ENCODE measurements at regions not wholly inside any gene's neighbourhood (a gene's known extent, or its start where the extent isn't known, plus 50 kb on each side); places are given as distances from the start of the nearest gene placed in this dataset.

GRCh38 chr21:33155422-33155821 is 74.3 kb upstream of the IFNAR2 start:
- in situ Hi-C loops (cut with MboI; ENCODE audit: low pct_ligation_motif_present in 1 of 4, low pct_unique_long_range_greater_than_20kb in 1 of 4, low sequenced_read_pairs in 3 of 4) = no loop called here
- TF ChIP-seq POLR2A (IDR thresholded peaks at IDR 0.05) (no peak), CTCF (IDR thresholded peaks at IDR 0.05) (no peak), EP300 (IDR thresholded peaks at IDR 0.05; ENCODE audit: low read depth) (no peak), POLR2AphosphoS5 (IDR thresholded peaks at IDR 0.05) (no peak)
- H3K4me1 ChIP-seq = no peaks in the 10 kb centered on the region
- intact Hi-C loops (cut with DNase I; ENCODE audit: low total_unique reads) = no loop called here
- no peak overlapping the region for H3K4me3 ChIP-seq
- DNase-seq = no peak
- peaks cover 39% of the 10 kb centered on the region for H3K27me3 ChIP-seq
- H3K9me3 ChIP-seq = peaks cover 0 to 9% of the 10 kb centered on the region in 2 donors
- no peaks in the 10 kb centered on the region for H3K36me3 ChIP-seq
- H3K27ac ChIP-seq = no peak overlapping the region
- WGBS, 2 donors (ENCODE audit: low coverage in 1 of 2) = 31 to 46% methylated on average over 6 of the region's 6 CpGs

GRCh38 chr21:33157303-33157702 is 72.4 kb upstream of the IFNAR2 start:
- H3K36me3 ChIP-seq = no peaks in the 10 kb centered on the region
- 11 to 21% methylated on average over 3 of the region's 3 CpGs for WGBS, 2 donors (ENCODE audit: low coverage in 1 of 2)
- H3K27me3 ChIP-seq = peaks cover 33% of the 10 kb centered on the region
- DNase-seq = no peak
- peaks cover 0 to 9% of the 10 kb centered on the region in 2 donors for H3K9me3 ChIP-seq
- intact Hi-C loops (cut with DNase I; ENCODE audit: low total_unique reads) (no loop called here), in situ Hi-C loops (cut with MboI; ENCODE audit: low pct_ligation_motif_present in 1 of 4, low pct_unique_long_range_greater_than_20kb in 1 of 4, low sequenced_read_pairs in 3 of 4) (no loop called here)
- H3K27ac ChIP-seq = no peak overlapping the region
- no peak for TF ChIP-seq EP300 (IDR thresholded peaks at IDR 0.05; ENCODE audit: low read depth)
- no peak for TF ChIP-seq POLR2A (IDR thresholded peaks at IDR 0.05)
- TF ChIP-seq POLR2AphosphoS5 (IDR thresholded peaks at IDR 0.05) = no peak
- TF ChIP-seq CTCF (IDR thresholded peaks at IDR 0.05) = no peak
- H3K4me3 ChIP-seq = no peak overlapping the region
- H3K4me1 ChIP-seq = no peaks in the 10 kb centered on the region

GRCh38 chr21:33158654-33159053 is 71.1 kb upstream of the IFNAR2 start:
- no peak for TF ChIP-seq POLR2AphosphoS5 (IDR thresholded peaks at IDR 0.05)
- TF ChIP-seq CTCF (IDR thresholded peaks at IDR 0.05) = no peak
- TF ChIP-seq EP300 (IDR thresholded peaks at IDR 0.05; ENCODE audit: low read depth) = no peak
- TF ChIP-seq POLR2A (IDR thresholded peaks at IDR 0.05) = no peak
- 55% methylated on average over 1 of the region's 1 CpG; no CpG with 5 or more reads in 1 of the 2 donors for WGBS, 2 donors (ENCODE audit: low coverage in 1 of 2)
- in situ Hi-C loops (cut with MboI; ENCODE audit: low pct_ligation_motif_present in 1 of 4, low pct_unique_long_range_greater_than_20kb in 1 of 4, low sequenced_read_pairs in 3 of 4) = no loop called here
- intact Hi-C loops (cut with DNase I; ENCODE audit: low total_unique reads) = no loop called here
- Histone ChIP-seq H3K36me3 (no peaks in the 10 kb centered on the region), H3K4me1 (no peaks in the 10 kb centered on the region), H3K27me3 (peaks cover 27% of the 10 kb centered on the region), H3K4me3 (no peak overlapping the region), H3K9me3 (peaks cover 0 to 9% of the 10 kb centered on the region in 2 donors), H3K27ac (no peak overlapping the region)
- no peak for DNase-seq

GRCh38 chr21:33162436-33162951 is 67.2 kb upstream of the IFNAR2 start:
- WGBS, 2 donors (ENCODE audit: low coverage in 1 of 2) = 33 to 43% methylated on average over 3 to 15 of the region's 15 CpGs
- H3K4me1 ChIP-seq = no peaks in the 10 kb centered on the region

More at GRCh38 chr21:33162436-33162951, 67.2 kb upstream of the IFNAR2 start:
- Histone ChIP-seq H3K27ac (no peak overlapping the region), H3K9me3 (peaks cover 0 to 9% of the 10 kb centered on the region in 2 donors), H3K4me3 (no peak overlapping the region), H3K36me3 (no peaks in the 10 kb centered on the region), H3K27me3 (peaks cover 13% of the 10 kb centered on the region)
- DNase-seq = no peak
- in situ Hi-C loops (cut with MboI; ENCODE audit: low pct_ligation_motif_present in 1 of 4, low pct_unique_long_range_greater_than_20kb in 1 of 4, low sequenced_read_pairs in 3 of 4) = no loop called here
- no peak for TF ChIP-seq POLR2A (IDR thresholded peaks at IDR 0.05)
- no peak for TF ChIP-seq POLR2AphosphoS5 (IDR thresholded peaks at IDR 0.05)
- TF ChIP-seq EP300 (IDR thresholded peaks at IDR 0.05; ENCODE audit: low read depth) = no peak
- no peak for TF ChIP-seq CTCF (IDR thresholded peaks at IDR 0.05)
- intact Hi-C loops (cut with DNase I; ENCODE audit: low total_unique reads) = loop anchor here (10.0 kb wide), 1 partner anchor 1728 kb away; no protein-coding TSS in a partner anchor
